Mucosa of descending colon (tissue), 3 donors: ENCODE measurements at regions not wholly inside any gene's neighbourhood (a gene's known extent, or its start where the extent isn't known, plus 50 kb on each side); places are given as distances from the start of the nearest gene placed in this dataset.

ENCODE experiments used
- ATAC-seq: fragments of 200-7000 bp; cut with Tn5 transposase; one replicate; pipeline ENCODE4 v1.9.1; 2020; ENCODE audit warnings: mild to moderate bottlenecking, moderate library complexity
- DNase-seq, 3 donors: peaks; one replicate each; pipeline ENCODE4 v3.0.0-alpha.2; 2020
- H3K36me3 ChIP-seq: fragments of 200-600 bp; one replicate; pipeline ENCODE4 v1.8.0; 2021; ENCODE audit warnings: low read depth, mild to moderate bottlenecking
- H3K4me1 ChIP-seq: fragments of 200-600 bp; one replicate; pipeline ENCODE4 v1.8.0; 2021; ENCODE audit warnings: low read depth, mild to moderate bottlenecking
- H3K4me3 ChIP-seq: fragments of 200-600 bp; one replicate; pipeline ENCODE4 v1.8.0; 2021; ENCODE audit warnings: mild to moderate bottlenecking
- H3K9me3 ChIP-seq: fragments of 200-600 bp; one replicate; pipeline ENCODE4 v1.8.0; 2021; ENCODE audit warnings: mild to moderate bottlenecking
- CTCF ChIP-seq: fragments of 200-600 bp; IDR thresholded peaks from one replicate; pipeline ENCODE4 v1.8.0; 2022; ENCODE audit warnings: antibody characterized with exemption, mild to moderate bottlenecking
- intact Hi-C, 2 donors: fragments of 100-400 bp; cut with DNase I in 1 of 2; cut with micrococcal nuclease in 1 of 2; formaldehyde crosslinking; loops; one replicate each; pipeline versions ENCODE4 v1.11.0 to v1.11.1; 2022; cut with DNase I, micrococcal nuclease
- donor health status: DM: no; HTN: no; CAD: no; lungs with moderate emphysema.
- donor health status: DM: no; HTN: no; CAD: no.
- donor health status: DM: no; HTN: yes; CAD: no.

- Histone ChIP-seq H3K4me1 (no peaks in the 10 kb centered on the region), H3K4me3 (no peak overlapping the region), H3K9me3 (no peaks in the 10 kb centered on the region), H3K36me3 (no peaks in the 10 kb centered on the region)
- no peak for TF ChIP-seq CTCF
- ATAC-seq (no peak), DNase-seq (no peak)
- intact Hi-C loops = loop anchor here in 1 of 2 donors (5.0 kb wide), 1 partner anchor 214 kb away; no protein-coding TSS in a partner anchor
These were observed 168.8 kb upstream of the NDN start for GRCh38 chr15:23855947-23856346.

- H3K4me1 ChIP-seq = no peaks in the 10 kb centered on the region
- H3K4me3 ChIP-seq = no peak overlapping the region
- ATAC-seq (peak; percentile 43), DNase-seq (peak in 2 of 3 donors; percentile 37 to 72)
- H3K36me3 ChIP-seq = no peaks in the 10 kb centered on the region
- no peaks in the 10 kb centered on the region for H3K9me3 ChIP-seq
- no peak for TF ChIP-seq CTCF
- intact Hi-C loops = loop anchor here in 1 of 2 donors (5.0 kb wide), 1 partner anchor 215 kb away; no protein-coding TSS in a partner anchor
These were observed 170.0 kb upstream of the NDN start for GRCh38 chr15:23857028-23857641.

GRCh38 chr15:23859008-23859407, 171.9 kb upstream of the NDN start:
- intact Hi-C loops = loop anchor here in 1 of 2 donors (5.0 kb wide), 1 partner anchor 217 kb away; no protein-coding TSS in a partner anchor
- no peak for TF ChIP-seq CTCF

GRCh38 chr15:23860290-23861245, 173.5 kb upstream of the NDN start:
- TF ChIP-seq CTCF = no peak
- DNase-seq (no peak), ATAC-seq (no peak)

More at GRCh38 chr15:23859008-23859407, 171.9 kb upstream of the NDN start:
- Histone ChIP-seq H3K4me3 (no peak overlapping the region), H3K9me3 (no peaks in the 10 kb centered on the region), H3K36me3 (no peaks in the 10 kb centered on the region), H3K4me1 (no peaks in the 10 kb centered on the region)
- ATAC-seq (no peak), DNase-seq (no peak)

GRCh38 chr15:23866832-23867231, 179.7 kb upstream of the NDN start:
- no peaks in the 10 kb centered on the region for H3K36me3 ChIP-seq
- H3K4me3 ChIP-seq = no peak overlapping the region
- DNase-seq (peak in 1 of 3 donors; percentile 21), ATAC-seq (no peak)
- H3K9me3 ChIP-seq = no peaks in the 10 kb centered on the region
- H3K4me1 ChIP-seq = no peaks in the 10 kb centered on the region
- no peak for TF ChIP-seq CTCF
- intact Hi-C loops = loop anchor here in 1 of 2 donors (10.0 kb wide), 1 partner anchor 222 kb away; the partner anchor contains the start of gene MAGEL2

More at GRCh38 chr15:23860290-23861245, 173.5 kb upstream of the NDN start:
- H3K36me3 ChIP-seq = no peaks in the 10 kb centered on the region
- no peaks in the 10 kb centered on the region for H3K4me1 ChIP-seq
- no peak overlapping the region for H3K4me3 ChIP-seq
- intact Hi-C loops = loop anchor here in 1 of 2 donors (10.0 kb wide), 1 partner anchor 216 kb away; the partner anchor contains the start of gene MAGEL2
- no peaks in the 10 kb centered on the region for H3K9me3 ChIP-seq
